Mesenchymal stem cell (in vitro differentiated cells and primary cell): ENCODE measurements at regions not wholly inside any gene's neighbourhood (a gene's known extent, or its start where the extent isn't known, plus 50 kb on each side); places are given as distances from the start of the nearest gene placed in this dataset.

ENCODE experiments used
- DNase-seq: peaks from one replicate; pipeline ENCODE4 v3.0.0-alpha.2; 2013
- H2AFZ ChIP-seq: one replicate; pipeline ENCODE4 v1.6.1; 2013; ENCODE audit warnings: low read depth, mild to moderate bottlenecking, control low read depth, inconsistent platforms, low read length, moderate library complexity
- H2AK5ac ChIP-seq: 2 replicates; pipeline ENCODE4 v1.6.1; 2013; ENCODE audit warnings: low read length, moderate library complexity, mild to moderate bottlenecking, inconsistent platforms; ENCODE audit not compliant: severe bottlenecking
- H2BK120ac ChIP-seq: one replicate; pipeline ENCODE4 v1.6.1; 2013; ENCODE audit warnings: low read depth, mild to moderate bottlenecking, inconsistent platforms, low read length, moderate library complexity
- H2BK12ac ChIP-seq, 2 experiments: one replicate each; pipeline ENCODE4 v1.6.1; 2013; ENCODE audit warnings: inconsistent platforms in 2 of 2, low read length in 2 of 2, mild to moderate bottlenecking in 2 of 2, moderate library complexity in 2 of 2, control low read depth in 1 of 2
- H2BK15ac ChIP-seq: one replicate; pipeline ENCODE4 v1.6.1; 2013; ENCODE audit warnings: mild to moderate bottlenecking, low read depth, inconsistent platforms; ENCODE audit not compliant: poor library complexity, severe bottlenecking
- H2BK5ac ChIP-seq: 2 replicates; pipeline ENCODE4 v1.6.1; 2013; ENCODE audit warnings: low read depth, mild to moderate bottlenecking, low read length, control low read depth, inconsistent platforms; ENCODE audit not compliant: poor library complexity, severe bottlenecking
- H3K14ac ChIP-seq, 2 experiments: one replicate each; pipeline ENCODE4 v1.6.1; 2013; ENCODE audit warnings: inconsistent platforms in 2 of 2, low read length in 2 of 2, control low read depth in 1 of 2, mild to moderate bottlenecking in 1 of 2, moderate library complexity in 1 of 2
- H3K18ac ChIP-seq, 2 experiments: one replicate each; pipeline ENCODE4 v1.6.1; 2013; ENCODE audit warnings: inconsistent platforms in 2 of 2, low read length in 2 of 2, control low read depth in 1 of 2, low read depth in 1 of 2, mild to moderate bottlenecking in 1 of 2
- H3K23ac ChIP-seq, 2 experiments: one replicate each; pipeline ENCODE4 v1.6.1; 2013; ENCODE audit warnings: inconsistent platforms in 2 of 2, low read length in 2 of 2, mild to moderate bottlenecking in 2 of 2, moderate library complexity in 2 of 2, control low read depth in 1 of 2
- H3K27ac ChIP-seq: 2 replicates; pipeline ENCODE4 v1.5.1; 2013; ENCODE audit warnings: mild to moderate bottlenecking, moderate library complexity, low read length, control low read depth, inconsistent platforms; ENCODE audit not compliant: poor library complexity, severe bottlenecking
- H3K27me3 ChIP-seq, 2 experiments: 2 replicates each; pipeline versions ENCODE4 v1.6.1 to v1.7.0; 2013; ENCODE audit warnings: low read length in 2 of 2, mild to moderate bottlenecking in 2 of 2, moderate library complexity in 2 of 2, control low read depth in 1 of 2, inconsistent platforms in 1 of 2; ENCODE audit not compliant: control insufficient read depth in 1 of 2, insufficient read depth in 1 of 2
- H3K36me3 ChIP-seq, 2 experiments: 2 replicates each; pipeline versions ENCODE4 v1.6.1 to v1.7.0; 2013; ENCODE audit warnings: low read length in 2 of 2, control low read depth in 1 of 2, inconsistent platforms in 1 of 2, low read depth in 1 of 2, mild to moderate bottlenecking in 1 of 2; ENCODE audit not compliant: insufficient read depth in 2 of 2, control insufficient read depth in 1 of 2
- H3K4ac ChIP-seq, 2 experiments: one replicate each; pipeline ENCODE4 v1.6.1; 2013; ENCODE audit warnings: inconsistent platforms in 2 of 2, low read length in 2 of 2, mild to moderate bottlenecking in 2 of 2, moderate library complexity in 2 of 2, control low read depth in 1 of 2, low read depth in 1 of 2
- H3K4me1 ChIP-seq: 2 replicates; pipeline ENCODE4 v1.6.1; 2013; ENCODE audit warnings: low read depth, low read length, control low read depth; ENCODE audit not compliant: control insufficient read depth, insufficient read depth
- H3K4me2 ChIP-seq: 2 replicates; pipeline ENCODE4 v1.6.1; 2013; ENCODE audit warnings: low read length, mild to moderate bottlenecking, inconsistent platforms; ENCODE audit not compliant: poor library complexity, severe bottlenecking
- H3K4me3 ChIP-seq, 2 experiments: 2 replicates each; pipeline versions ENCODE4 v1.5.1 to v1.7.0; 2013; ENCODE audit warnings: low read length in 2 of 2, mild to moderate bottlenecking in 2 of 2, control low read depth in 1 of 2, low read depth in 1 of 2; ENCODE audit not compliant: insufficient read depth in 1 of 2
- H3K79me1 ChIP-seq: replicated peaks from 2 replicates; pipeline ENCODE4 v1.6.1; 2013; ENCODE audit warnings: mild to moderate bottlenecking, control low read depth, low read length, inconsistent platforms; ENCODE audit not compliant: poor library complexity, severe bottlenecking
- H3K9ac ChIP-seq: 2 replicates; pipeline ENCODE4 v1.7.0; 2013; ENCODE audit warnings: mild to moderate bottlenecking, low read length, moderate library complexity
- H3K9me3 ChIP-seq: 2 replicates; pipeline ENCODE4 v1.7.0; 2013; ENCODE audit warnings: mild to moderate bottlenecking, low read length; ENCODE audit not compliant: control insufficient read depth
- H4K8ac ChIP-seq: one replicate; pipeline ENCODE4 v1.6.1; 2013; ENCODE audit warnings: inconsistent platforms, mild to moderate bottlenecking, low read length, moderate library complexity
- H4K91ac ChIP-seq: one replicate; pipeline ENCODE4 v1.6.1; 2013; ENCODE audit warnings: mild to moderate bottlenecking, low read length, inconsistent platforms
- WGBS: methylation state at CpG from one replicate; pipeline ENCODE4 v1.1.7; 2013; ENCODE audit warnings: mixed read lengths; 5-methylcytosine and 5-hydroxymethylcytosine counted together

DNA sequence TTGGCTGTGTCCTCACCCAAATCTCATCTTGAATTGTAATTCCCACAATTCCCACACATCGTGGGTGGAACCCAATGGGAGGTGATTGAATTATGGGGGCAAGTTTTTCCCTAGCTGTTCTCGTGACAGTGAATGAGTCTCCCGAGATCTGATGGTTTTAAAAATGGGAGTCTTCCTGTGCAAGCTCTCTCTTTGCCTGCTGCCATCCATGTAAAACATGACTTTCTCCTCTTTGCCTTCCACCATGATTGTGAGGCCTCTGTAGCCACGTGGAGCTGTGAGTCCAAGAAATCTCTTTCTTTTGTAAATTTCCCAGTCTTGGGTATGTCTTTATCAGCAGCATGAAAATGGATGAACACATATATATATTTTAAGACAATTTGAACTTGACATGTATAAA, 285.4 kb downstream of the BAMBI start:
- H3K36me3 ChIP-seq, result no peaks in the 10 kb centered on the region
- H3K4me3 ChIP-seq, result no peak overlapping the region
- H2BK120ac ChIP-seq, result no peak overlapping the region
- no peaks in the 10 kb centered on the region for H3K27me3 ChIP-seq
- H2BK12ac ChIP-seq, result no peak overlapping the region
- no peak overlapping the region for H2AFZ ChIP-seq
- H2BK15ac ChIP-seq, result no peak overlapping the region
- no peak overlapping the region for H3K27ac ChIP-seq
- H3K79me1 ChIP-seq, result no peaks in the 10 kb centered on the region
- H3K9ac ChIP-seq, result no peak overlapping the region
- H3K9me3 ChIP-seq, result peaks cover 7% of the 10 kb centered on the region
- no peak overlapping the region for H3K23ac ChIP-seq
- H4K91ac ChIP-seq, result no peak overlapping the region
- H3K4me2 ChIP-seq, result no peak overlapping the region
- no peak for DNase-seq
- 100% methylated on average over 3 of the region's 4 CpGs for WGBS
- H2BK5ac ChIP-seq, result no peak overlapping the region
- H2AK5ac ChIP-seq, result no peak overlapping the region
- H4K8ac ChIP-seq, result no peak overlapping the region
- no peaks in the 10 kb centered on the region for H3K4me1 ChIP-seq
- no peak overlapping the region for H3K18ac ChIP-seq
- H3K4ac ChIP-seq, result no peak overlapping the region
- H3K14ac ChIP-seq, result no peak overlapping the region

DNA sequence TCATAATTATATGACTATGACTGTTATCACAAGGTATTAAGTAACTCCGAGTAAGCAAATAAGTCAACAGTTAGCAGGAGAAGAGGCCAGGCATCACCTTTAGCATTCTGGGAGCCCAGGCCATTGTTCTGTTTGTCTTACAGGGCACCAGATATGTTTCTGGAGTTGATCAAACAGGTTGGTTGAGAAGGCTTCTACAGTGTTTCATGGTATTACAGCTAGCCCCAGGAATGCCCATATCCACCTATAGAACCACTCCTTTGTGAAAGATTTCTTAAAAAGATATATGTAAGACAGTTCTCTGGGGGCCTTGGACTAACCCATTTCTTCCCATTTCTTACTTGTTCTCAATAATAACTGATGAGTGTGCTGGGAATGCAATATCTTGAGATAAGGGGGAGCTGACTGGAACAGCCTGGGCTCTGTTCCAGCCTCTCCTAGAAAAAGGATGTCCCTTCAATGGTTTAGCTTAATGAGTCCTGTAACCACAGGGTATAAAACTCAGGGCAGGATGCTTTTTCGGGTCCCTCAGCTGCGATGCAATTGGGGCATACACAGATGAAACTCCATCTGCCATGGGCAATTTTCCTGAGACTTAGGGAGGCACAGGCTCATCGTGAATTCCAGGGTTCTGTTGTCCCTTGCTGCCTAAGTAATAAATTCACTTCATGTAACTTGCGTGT, 286.4 kb downstream of the BAMBI start:
- 95% methylated on average over 5 of the region's 5 CpGs for WGBS
- DNase-seq, result no peak
- no peak overlapping the region for H3K4me3 ChIP-seq

DNA sequence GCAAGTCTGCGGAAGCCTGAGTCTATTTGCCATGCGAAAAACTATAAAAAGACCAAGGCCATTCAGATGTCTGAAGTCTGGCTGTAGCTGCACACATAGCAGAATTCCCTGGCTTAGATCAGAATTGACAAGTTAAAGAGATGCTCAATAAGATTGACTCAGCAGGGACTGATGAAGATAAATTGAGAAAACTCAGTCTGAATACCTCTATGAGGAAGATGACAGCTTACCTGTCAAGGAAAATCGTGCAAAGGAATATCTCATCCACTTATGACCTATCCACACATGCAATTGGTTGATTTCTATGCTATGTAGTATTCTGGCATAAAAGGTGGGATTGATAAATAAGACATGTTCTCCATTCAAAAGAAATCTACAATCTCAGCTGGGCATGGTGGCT, 288.6 kb downstream of the BAMBI start:
- no peaks in the 10 kb centered on the region for H3K36me3 ChIP-seq
- H3K27ac ChIP-seq, result no peak overlapping the region
- no peak overlapping the region for H2AK5ac ChIP-seq
- no peak overlapping the region for H2AFZ ChIP-seq
- no peak overlapping the region for H3K23ac ChIP-seq
- H3K4me1 ChIP-seq, result no peaks in the 10 kb centered on the region
- no peak overlapping the region for H2BK120ac ChIP-seq
- no peak overlapping the region for H3K18ac ChIP-seq
- H3K79me1 ChIP-seq, result no peaks in the 10 kb centered on the region
- no peak overlapping the region for H3K4me2 ChIP-seq
- no peak for DNase-seq
- WGBS, result 83% methylated on average over 2 of the region's 3 CpGs
- H4K8ac ChIP-seq, result no peak overlapping the region
- H3K4me3 ChIP-seq, result no peak overlapping the region
- no peak overlapping the region for H3K9ac ChIP-seq
- H2BK5ac ChIP-seq, result no peak overlapping the region
- H3K27me3 ChIP-seq, result no peaks in the 10 kb centered on the region
- peak overlapping the region in 1 of 2 experiments; percentile 35 for H3K4ac ChIP-seq
- H2BK12ac ChIP-seq, result no peak overlapping the region
- H3K9me3 ChIP-seq, result no peaks in the 10 kb centered on the region
- H2BK15ac ChIP-seq, result no peak overlapping the region
- no peak overlapping the region for H4K91ac ChIP-seq
- no peak overlapping the region for H3K14ac ChIP-seq

More for the DNA sequence above, 286.4 kb downstream of the BAMBI start:
- Histone ChIP-seq H2AFZ (no peak overlapping the region), H3K4me2 (no peak overlapping the region), H3K27ac (no peak overlapping the region), H3K23ac (no peak overlapping the region), H2BK120ac (no peak overlapping the region), H4K8ac (no peak overlapping the region), H2BK5ac (no peak overlapping the region), H2BK12ac (no peak overlapping the region), H3K9me3 (peaks cover 1% of the 10 kb centered on the region), H2BK15ac (no peak overlapping the region), H3K4ac (no peak overlapping the region), H3K4me1 (no peaks in the 10 kb centered on the region), H3K36me3 (no peaks in the 10 kb centered on the region), H3K18ac (no peak overlapping the region), H3K14ac (no peak overlapping the region), H2AK5ac (no peak overlapping the region), H3K27me3 (no peaks in the 10 kb centered on the region), H3K9ac (no peak overlapping the region), H4K91ac (no peak overlapping the region), H3K79me1 (no peaks in the 10 kb centered on the region)

DNA sequence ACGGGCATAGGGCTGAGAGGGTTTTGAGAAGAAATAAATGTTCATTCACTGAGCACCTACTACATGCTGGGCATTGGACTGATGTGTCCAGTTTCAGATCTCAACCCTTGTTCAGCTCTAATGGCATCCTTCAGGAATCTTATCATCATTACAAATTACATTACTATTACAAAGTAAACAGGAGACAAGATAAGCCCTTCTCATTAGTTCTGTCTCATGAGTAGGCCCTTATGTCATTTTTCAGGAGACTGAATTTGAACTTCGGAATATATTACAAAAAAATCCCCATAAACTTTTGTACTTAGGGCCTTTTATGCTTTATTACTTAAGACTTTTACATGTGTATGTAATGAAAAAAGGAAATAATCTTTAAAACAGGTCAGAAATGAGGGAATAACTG, 289.7 kb downstream of the BAMBI start:
- no peak overlapping the region for H3K23ac ChIP-seq
- 100% methylated on average over 1 of the region's 2 CpGs for WGBS
- no peak overlapping the region for H3K14ac ChIP-seq

More for the DNA sequence above, 289.7 kb downstream of the BAMBI start:
- no peak overlapping the region for H2AFZ ChIP-seq
- no peaks in the 10 kb centered on the region for H3K9me3 ChIP-seq
- H2BK120ac ChIP-seq, result no peak overlapping the region
- H3K4me1 ChIP-seq, result no peaks in the 10 kb centered on the region
- H3K27ac ChIP-seq, result no peak overlapping the region
- no peak overlapping the region for H4K8ac ChIP-seq
- H2AK5ac ChIP-seq, result no peak overlapping the region
- H2BK5ac ChIP-seq, result no peak overlapping the region
- no peak overlapping the region for H4K91ac ChIP-seq
- H3K4ac ChIP-seq, result no peak overlapping the region
- no peak overlapping the region for H3K9ac ChIP-seq
- H2BK15ac ChIP-seq, result no peak overlapping the region
- DNase-seq, result no peak
- no peaks in the 10 kb centered on the region for H3K79me1 ChIP-seq
- no peak overlapping the region for H3K4me3 ChIP-seq
- no peak overlapping the region for H3K4me2 ChIP-seq
- no peak overlapping the region for H3K18ac ChIP-seq
- no peaks in the 10 kb centered on the region for H3K27me3 ChIP-seq
- H2BK12ac ChIP-seq, result no peak overlapping the region
- H3K36me3 ChIP-seq, result no peaks in the 10 kb centered on the region
